Calu3 (cell line): ENCODE measurements at regions not wholly inside any gene's neighbourhood (a gene's known extent, or its start where the extent isn't known, plus 50 kb on each side); places are given as distances from the start of the nearest gene placed in this dataset.

Experiments
- BruUV-seq: library from RNA; stranded (reverse); fragments of 400-500 nt; replicated peaks from 2 replicates; lab custom pipeline; 2021; lab: Mats Ljungman, UMichigan
- CTCF ChIA-PET: fragments of 300-600 bp; sonication (Branson Sonifier 250); formaldehyde crosslinking; loops from one replicate; lab custom pipeline; 2022; ENCODE audit warnings: antibody characterized with exemption; lab: Charles Lee
- DNase-seq: peaks from one replicate; pipeline ENCODE4 v3.0.0; 2022
- H3K27ac Mint-ChIP-seq: one replicate; pipeline ENCODE4 v1.8.0; 2022; ENCODE audit warnings: mixed read lengths; ENCODE audit not compliant: unreplicated experiment
- H3K27me3 Mint-ChIP-seq: one replicate; pipeline ENCODE4 v1.8.0; 2022; ENCODE audit warnings: mixed read lengths; ENCODE audit not compliant: unreplicated experiment
- H3K36me3 Mint-ChIP-seq: one replicate; pipeline ENCODE4 v1.8.0; 2022; ENCODE audit warnings: mild to moderate bottlenecking, moderate library complexity, mixed read lengths; ENCODE audit not compliant: insufficient read depth, unreplicated experiment
- H3K4me1 Mint-ChIP-seq: one replicate; pipeline ENCODE4 v1.8.0; 2022; ENCODE audit warnings: mild to moderate bottlenecking, low read depth, mixed read lengths; ENCODE audit not compliant: unreplicated experiment
- H3K4me3 Mint-ChIP-seq: one replicate; pipeline ENCODE4 v1.8.0; 2022; ENCODE audit warnings: mild to moderate bottlenecking, low read depth, moderate library complexity, mixed read lengths; ENCODE audit not compliant: unreplicated experiment
- H3K9me3 Mint-ChIP-seq: one replicate; pipeline ENCODE4 v1.8.0; 2022; ENCODE audit warnings: low read depth, mixed read lengths; ENCODE audit not compliant: unreplicated experiment
- CTCF ChIP-seq: fragments of 200-600 bp; IDR thresholded peaks from one replicate; pipeline ENCODE4 v1.8.0; 2022; ENCODE audit warnings: antibody characterized with exemption; ENCODE audit not compliant: unreplicated experiment
- intact Hi-C: fragments of 100-400 bp; cut with micrococcal nuclease; formaldehyde crosslinking; loops from one replicate; pipeline ENCODE4 v1.10.0; 2022; ENCODE audit not compliant: unreplicated experiment

GRCh38 chr13:34107806-34108205, 289.9 kb downstream of the RFC3 start:
- peak overlapping the region; percentile 44 for H3K27ac Mint-ChIP-seq
- BruUV-seq, result no TSS peak
- intact Hi-C loops, result no loop called here
- no peak overlapping the region for H3K4me3 Mint-ChIP-seq
- TF ChIP-seq CTCF, result no peak
- H3K27me3 Mint-ChIP-seq, result no peaks in the 10 kb centered on the region
- CTCF ChIA-PET, result no interaction called here
- H3K9me3 Mint-ChIP-seq, result peaks cover 3% of the 10 kb centered on the region
- no peaks in the 10 kb centered on the region for H3K36me3 Mint-ChIP-seq
- peaks cover 7% of the 10 kb centered on the region for H3K4me1 Mint-ChIP-seq
- no peak for DNase-seq

GRCh38 chr13:34108410-34108809, 290.5 kb downstream of the RFC3 start:
- CTCF ChIA-PET, result no interaction called here
- H3K4me3 Mint-ChIP-seq, result no peak overlapping the region

GRCh38 chr13:34114581-34114980, 296.6 kb downstream of the RFC3 start:
- BruUV-seq, result no TSS peak
- CTCF ChIA-PET, result interaction anchor here (0.5 kb wide), 1 partner anchor 11 kb away, joined by 3 read pairs; no protein-coding TSS in a partner anchor
- no peak for TF ChIP-seq CTCF
- DNase-seq, result no peak
- no peaks in the 10 kb centered on the region for H3K36me3 Mint-ChIP-seq
- intact Hi-C loops, result no loop called here
- no peaks in the 10 kb centered on the region for H3K27me3 Mint-ChIP-seq
- no peaks in the 10 kb centered on the region for H3K4me1 Mint-ChIP-seq
- no peak overlapping the region for H3K4me3 Mint-ChIP-seq
- no peaks in the 10 kb centered on the region for H3K9me3 Mint-ChIP-seq
- no peak overlapping the region for H3K27ac Mint-ChIP-seq

More at GRCh38 chr13:34108410-34108809, 290.5 kb downstream of the RFC3 start:
- no peak for TF ChIP-seq CTCF
- intact Hi-C loops, result no loop called here
- Mint-ChIP-seq H3K27ac (peak overlapping the region; percentile 44), H3K27me3 (no peaks in the 10 kb centered on the region), H3K4me1 (peaks cover 7% of the 10 kb centered on the region), H3K36me3 (no peaks in the 10 kb centered on the region), H3K9me3 (peaks cover 3% of the 10 kb centered on the region)
- DNase-seq, result no peak
- no TSS peak for BruUV-seq

- H3K27ac Mint-ChIP-seq, result no peak overlapping the region
- intact Hi-C loops, result no loop called here
- no peak for TF ChIP-seq CTCF
- no peaks in the 10 kb centered on the region for H3K4me1 Mint-ChIP-seq
- BruUV-seq, result no TSS peak
- DNase-seq, result no peak
- H3K27me3 Mint-ChIP-seq, result no peaks in the 10 kb centered on the region
- CTCF ChIA-PET, result interaction anchor here (0.5 kb wide), 1 partner anchor 792 kb away, joined by 5 read pairs; no protein-coding TSS in a partner anchor
- peaks cover 7% of the 10 kb centered on the region for H3K9me3 Mint-ChIP-seq
- H3K36me3 Mint-ChIP-seq, result no peaks in the 10 kb centered on the region
- no peak overlapping the region for H3K4me3 Mint-ChIP-seq
These were observed 298.7 kb downstream of the RFC3 start for GRCh38 chr13:34116651-34117050.
